NCI-H187 treated with DMSO at 0.1 percent for 48 hours (cell line): ENCODE measurements at regions not wholly inside any gene's neighbourhood (a gene's known extent, or its start where the extent isn't known, plus 50 kb on each side); places are given as distances from the start of the nearest gene placed in this dataset.

ENCODE experiments used
- DNase-seq: peaks from one replicate; lab custom pipeline; 2025; lab: John Stamatoyannopoulos, UW

- no peak for DNase-seq
Measured at GRCh38 chr5:165538065-165538464, 2032.6 kb downstream of the MAT2B start.

GRCh38 chr5:165559645-165560044, 2054.2 kb downstream of the MAT2B start:
- DNase-seq: no peak

DNA sequence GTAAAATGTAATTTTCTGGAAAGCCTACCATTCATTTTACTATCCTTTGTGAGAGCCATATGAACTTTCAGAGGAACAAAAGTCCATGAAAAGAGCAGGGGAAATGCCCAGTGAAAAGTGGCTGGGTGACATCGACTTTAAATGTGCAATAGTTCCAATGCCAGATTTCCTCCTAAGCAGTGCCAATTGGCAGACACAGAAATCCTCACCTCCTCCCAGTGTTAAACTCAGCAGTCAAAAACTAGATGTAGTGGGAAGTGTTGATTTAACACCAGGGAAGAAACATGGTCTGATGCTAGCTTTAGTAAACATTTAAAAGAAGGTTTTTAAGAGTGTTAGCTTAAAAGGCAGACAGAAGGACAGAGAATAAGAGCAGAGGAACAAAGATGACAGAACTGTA, 2055.2 kb downstream of the MAT2B start:
- DNase-seq: no peak

- no peak for DNase-seq
Measured at GRCh38 chr5:165565911-165566310, 2060.5 kb downstream of the MAT2B start.

GRCh38 chr5:165569551-165569950, 2064.1 kb downstream of the MAT2B start:
- DNase-seq: no peak

GRCh38 chr5:165573445-165573844, 2068.0 kb downstream of the MAT2B start:
- no peak for DNase-seq

GRCh38 chr5:165574100-165574499, 2068.7 kb downstream of the MAT2B start:
- DNase-seq: no peak

GRCh38 chr5:165576678-165577275, 2071.4 kb downstream of the MAT2B start:
- no peak for DNase-seq

- DNase-seq: no peak
Measured at GRCh38 chr5:165579911-165580310, 2074.5 kb downstream of the MAT2B start.

DNA sequence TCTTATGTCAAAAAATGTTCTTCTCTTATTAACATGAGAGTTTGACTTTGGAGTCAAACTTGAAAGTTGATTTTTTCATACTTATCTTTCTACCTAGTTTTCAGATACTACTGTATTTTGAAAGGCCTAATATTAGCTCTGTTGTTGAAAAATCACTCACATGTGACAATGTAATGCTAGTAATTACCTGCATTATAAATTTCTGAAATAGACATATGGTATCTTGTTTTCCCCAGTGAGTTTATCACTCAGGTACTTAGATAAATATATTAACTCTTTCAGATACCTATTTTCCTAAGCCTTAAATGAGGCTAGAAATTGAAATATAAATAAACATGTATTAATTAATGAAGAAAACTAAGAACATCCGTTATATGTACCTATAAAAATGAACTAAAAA, 2089.3 kb downstream of the MAT2B start:
- no peak for DNase-seq

- DNase-seq: no peak
Measured at GRCh38 chr5:165602529-165602928, 2097.1 kb downstream of the MAT2B start.

DNA sequence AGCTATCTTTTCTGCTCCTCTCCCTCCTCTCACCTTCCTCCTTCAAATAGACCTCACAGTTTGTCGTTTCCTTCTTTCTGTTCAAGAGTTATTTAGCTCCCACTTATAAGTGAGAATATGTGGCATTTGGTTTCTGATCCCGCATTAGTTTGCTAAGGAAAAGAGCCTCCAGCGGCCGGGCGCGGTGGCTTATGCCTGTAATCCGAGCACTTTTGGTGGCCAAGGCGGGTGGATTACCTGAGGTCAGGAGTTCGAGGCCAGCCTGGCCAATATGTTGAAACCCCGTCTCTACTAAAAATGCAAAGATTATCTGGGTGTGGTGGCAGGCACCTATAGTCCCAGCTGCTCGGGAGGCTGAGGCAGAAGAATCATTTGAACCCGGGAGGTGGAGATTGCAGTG, 2101.6 kb downstream of the MAT2B start:
- DNase-seq: no peak

- no peak for DNase-seq
Measured at GRCh38 chr5:165609871-165610270, 2104.5 kb downstream of the MAT2B start.

- DNase-seq: no peak
Measured at GRCh38 chr5:165616490-165617405, 2111.3 kb downstream of the MAT2B start.

DNA sequence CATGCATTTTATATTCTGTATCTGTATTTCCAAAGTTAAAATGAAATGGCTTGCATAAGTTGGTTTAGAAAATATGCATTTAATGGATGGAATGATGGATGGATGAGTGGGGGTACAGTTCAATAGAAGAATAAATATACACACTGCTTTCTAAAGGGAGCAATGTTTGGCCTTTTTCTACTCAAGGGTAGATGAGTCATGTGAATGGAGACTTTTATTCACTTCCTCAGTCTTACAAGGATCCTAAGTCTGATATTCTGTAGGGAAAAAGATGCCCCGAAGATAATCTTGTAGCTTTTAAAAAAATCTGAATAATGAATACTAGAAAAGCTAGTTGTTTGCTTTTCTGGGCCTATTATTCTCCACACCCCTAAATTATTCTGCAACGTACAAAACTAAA, 2112.1 kb downstream of the MAT2B start:
- no peak for DNase-seq

DNA sequence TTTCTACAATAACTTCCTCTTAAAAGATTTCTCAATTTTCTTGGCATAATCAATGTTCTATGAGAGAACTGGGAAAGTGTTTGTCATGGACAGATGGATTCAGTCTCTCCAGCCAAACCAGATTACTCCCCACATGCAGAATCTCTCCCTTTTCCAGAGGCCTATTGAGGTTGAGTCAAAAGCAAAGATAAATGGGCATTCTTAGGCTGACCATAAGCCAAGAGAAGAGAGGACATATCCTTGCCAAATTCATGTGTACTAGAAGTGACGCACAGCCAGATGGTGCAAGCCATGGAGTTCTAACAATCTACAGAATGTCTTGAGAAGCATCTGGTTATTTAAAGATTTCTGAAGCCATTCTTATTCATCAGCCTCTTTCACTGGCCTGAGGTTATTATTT, 2115.0 kb downstream of the MAT2B start:
- no peak for DNase-seq

DNA sequence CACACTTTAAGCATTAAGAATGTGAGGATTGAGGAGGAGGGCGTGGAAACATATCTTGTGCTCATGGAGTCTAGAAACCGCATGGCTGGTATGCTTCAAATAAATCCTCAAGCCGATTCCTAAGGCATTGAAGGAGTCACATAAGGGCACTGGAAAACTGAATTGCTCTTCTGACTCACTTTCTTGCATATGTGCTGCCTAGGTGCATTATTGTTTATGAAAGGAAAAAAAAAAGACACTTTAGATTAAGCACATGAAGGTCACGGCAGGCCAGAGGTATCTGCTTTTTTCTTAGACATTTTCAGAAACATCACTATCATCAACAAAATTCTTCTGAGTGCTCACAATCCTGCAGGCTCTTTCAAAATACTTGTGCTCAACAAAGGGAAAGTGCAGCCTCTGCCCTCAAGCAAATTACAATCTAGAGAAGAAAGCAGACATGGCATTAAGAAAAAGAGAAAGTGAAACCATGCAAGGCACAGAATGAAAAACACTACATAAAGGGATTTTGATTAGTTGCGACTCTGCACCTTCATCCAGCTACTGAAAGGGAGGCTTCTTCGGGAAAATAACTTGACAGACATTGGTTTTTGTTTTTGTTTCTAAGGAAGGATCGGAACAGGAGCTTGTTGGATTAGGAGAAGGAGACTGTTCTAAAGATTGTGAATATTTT, 2117.6 kb downstream of the MAT2B start:
- no peak for DNase-seq

GRCh38 chr5:165624166-165624946, 2118.9 kb downstream of the MAT2B start:
- DNase-seq: no peak

DNA sequence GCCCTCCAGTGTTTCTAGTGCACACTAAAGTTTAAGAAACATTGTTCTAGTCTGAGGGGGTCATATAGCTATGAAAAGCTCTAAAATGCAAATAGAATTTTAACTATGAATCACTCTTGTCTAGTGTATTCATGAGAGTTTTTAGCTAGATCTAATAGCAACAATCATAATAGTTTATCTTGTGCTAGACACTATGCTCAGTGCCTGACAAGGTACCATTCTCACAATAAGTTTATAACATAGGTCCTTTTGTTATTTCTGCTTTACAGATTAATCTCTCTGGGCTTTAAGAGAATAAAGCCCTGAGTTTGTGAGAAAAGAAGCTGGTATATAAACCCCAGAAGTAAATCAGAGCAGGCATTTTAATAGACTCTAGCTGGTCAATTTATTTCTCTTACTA, 2120.7 kb downstream of the MAT2B start:
- no peak for DNase-seq

DNA sequence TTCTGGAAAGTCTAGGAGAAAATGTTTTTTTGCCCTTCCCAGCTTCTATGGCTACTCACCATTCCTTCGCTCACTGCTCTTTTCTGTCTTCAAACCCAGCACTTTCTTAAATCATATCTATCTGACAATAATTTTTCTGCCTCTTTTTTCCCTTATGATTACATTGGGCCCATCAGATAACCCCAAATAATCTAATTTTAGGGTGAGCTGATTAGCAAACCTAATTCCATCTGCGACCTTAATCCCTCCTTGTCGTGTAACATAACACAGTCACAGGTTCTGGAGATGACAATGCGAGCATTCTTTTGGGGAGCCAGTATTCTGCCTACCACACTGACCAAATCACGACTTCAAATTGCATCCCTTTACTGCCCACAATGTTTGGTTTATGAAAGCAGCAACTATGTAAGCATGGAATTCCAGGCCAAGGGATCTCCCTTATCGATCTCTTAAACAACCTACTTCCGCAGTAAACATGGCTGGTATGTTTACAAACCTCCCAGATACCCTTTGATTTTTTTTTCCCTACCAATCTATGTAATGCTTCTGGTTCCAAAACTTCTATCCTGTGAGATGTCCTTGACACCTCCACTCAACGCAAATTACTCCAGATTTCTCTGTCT, 2122.2 kb downstream of the MAT2B start:
- DNase-seq: no peak

DNA sequence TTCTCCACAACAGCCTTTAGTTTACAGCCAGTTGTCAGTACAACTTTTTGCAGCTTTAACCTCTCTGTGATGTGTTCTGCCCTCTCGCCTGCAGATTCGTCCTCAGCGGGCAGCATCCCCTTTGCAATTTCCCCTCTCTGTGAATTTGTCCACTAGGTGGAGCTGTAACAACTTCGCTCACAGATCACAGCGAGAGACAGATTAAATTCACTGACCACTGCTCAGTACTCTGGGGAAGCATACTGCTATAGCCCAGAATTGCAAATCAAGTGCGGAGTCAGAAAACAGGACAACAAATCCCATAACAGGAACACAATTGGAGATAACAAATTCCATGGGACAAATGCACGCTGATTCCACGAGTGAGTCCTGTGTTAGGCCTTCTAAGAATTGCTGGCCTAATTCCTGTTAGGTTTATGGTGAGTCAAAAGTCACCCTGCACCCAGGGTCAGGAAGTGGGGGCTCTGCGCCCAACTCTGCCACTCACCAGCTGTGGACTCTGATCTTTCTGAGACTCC, 2124.9 kb downstream of the MAT2B start:
- DNase-seq: no peak

GRCh38 chr5:165631235-165631634, 2125.8 kb downstream of the MAT2B start:
- DNase-seq: no peak
